ENCODE measurements at regions not wholly inside any gene's neighbourhood (a gene's known extent, or its start where the extent isn't known, plus 50 kb on each side); places are given as distances from the start of the nearest gene placed in this dataset.

GRCh38 chrX:43019021-43019420, 241.1 kb upstream of the PPP1R2C start:
- DNase-seq: no peak

GRCh38 chrX:43025806-43026315, 247.9 kb upstream of the PPP1R2C start:
- DNase-seq: no peak

- no peak for DNase-seq
These were observed 286.1 kb upstream of the PPP1R2C start for GRCh38 chrX:43064096-43064495.

GRCh38 chrX:43065978-43066377, 288.0 kb upstream of the PPP1R2C start:
- DNase-seq: no peak

- DNase-seq: no peak
These were observed 290.7 kb upstream of the PPP1R2C start for GRCh38 chrX:43068639-43069038.

GRCh38 chrX:43083016-43083415, 305.1 kb upstream of the PPP1R2C start:
- DNase-seq: no peak

- no peak for DNase-seq
These were observed 309.9 kb upstream of the PPP1R2C start for GRCh38 chrX:43087830-43088229.

- DNase-seq: no peak
These were observed 318.9 kb upstream of the PPP1R2C start for GRCh38 chrX:43096830-43097229.

- DNase-seq: no peak
These were observed 328.0 kb upstream of the PPP1R2C start for GRCh38 chrX:43106009-43106408.

- no peak for DNase-seq
These were observed 330.9 kb upstream of the PPP1R2C start for GRCh38 chrX:43108828-43109227.

GRCh38 chrX:43121637-43122036, 343.7 kb upstream of the PPP1R2C start:
- DNase-seq: no peak

GRCh38 chrX:43139645-43140044, 361.7 kb upstream of the PPP1R2C start:
- DNase-seq: no peak

- DNase-seq: no peak
These were observed 362.6 kb upstream of the PPP1R2C start for GRCh38 chrX:43140582-43140981.

GRCh38 chrX:43141885-43142284, 363.9 kb upstream of the PPP1R2C start:
- no peak for DNase-seq

- DNase-seq: no peak
These were observed 370.3 kb upstream of the PPP1R2C start for GRCh38 chrX:43148305-43148704.

GRCh38 chrX:43165343-43165920, 387.5 kb upstream of the PPP1R2C start:
- DNase-seq: no peak

GRCh38 chrX:43166874-43167273, 388.9 kb upstream of the PPP1R2C start:
- DNase-seq: no peak

GRCh38 chrX:43175434-43175833, 397.5 kb upstream of the PPP1R2C start:
- no peak for DNase-seq

GRCh38 chrX:43176686-43177085, 398.7 kb upstream of the PPP1R2C start:
- DNase-seq: no peak

- DNase-seq: no peak
These were observed 410.3 kb upstream of the PPP1R2C start for GRCh38 chrX:43188296-43188695.

GRCh38 chrX:43211570-43211969, 433.6 kb upstream of the PPP1R2C start:
- DNase-seq: no peak

- no peak for DNase-seq
These were observed 437.9 kb upstream of the MAOA start for GRCh38 chrX:43218198-43218597.

- DNase-seq: no peak
These were observed 431.6 kb upstream of the MAOA start for GRCh38 chrX:43224496-43224895.

GRCh38 chrX:43225626-43226328, 430.3 kb upstream of the MAOA start:
- no peak for DNase-seq

- no peak for DNase-seq
These were observed 417.6 kb upstream of the MAOA start for GRCh38 chrX:43238461-43238945.

Data from NCI-H1930 (cell line).